ENCODE measurements at regions not wholly inside any gene's neighbourhood (a gene's known extent, or its start where the extent isn't known, plus 50 kb on each side); places are given as distances from the start of the nearest gene placed in this dataset.

- no peak for TF ChIP-seq MAX (IDR thresholded peaks at IDR 0.05)
- no peak for TF ChIP-seq RAD21 (IDR thresholded peaks at IDR 0.05; ENCODE audit: low read depth)
- no peak for TF ChIP-seq CEBPB (IDR thresholded peaks at IDR 0.05)
- no peak for TF ChIP-seq EP300 (IDR thresholded peaks at IDR 0.05; ENCODE audit: borderline replicate concordance)
- TF ChIP-seq YY1 (IDR thresholded peaks at IDR 0.05; ENCODE audit: low read depth): no peak
- TF ChIP-seq ZBTB7A (IDR thresholded peaks at IDR 0.05; ENCODE audit: low read depth): no peak
- no peak for TF ChIP-seq REST (IDR thresholded peaks at IDR 0.05; ENCODE audit: low read depth)
- TF ChIP-seq NFIC (IDR thresholded peaks at IDR 0.05): no peak
Measured at GRCh38 chr4:96952610-96953009, 1112.7 kb downstream of the PDHA2 start.

All from Ishikawa (cell line).